GM18502 (cell line): ENCODE measurements at regions not wholly inside any gene's neighbourhood (a gene's known extent, or its start where the extent isn't known, plus 50 kb on each side); places are given as distances from the start of the nearest gene placed in this dataset.
"Not testable (repeated sequence)": the region's sequence is repeated elsewhere in the genome, so short reads cannot be mapped to it uniquely, and the experiment has no call there.

Experiments
- ATAC-seq: cut with Tn5 transposase; IDR thresholded peaks from one replicate; pipeline ENCODE4 v1.9.1; 2021; ENCODE audit warnings: mild to moderate bottlenecking; ENCODE audit not compliant: unreplicated experiment, poor library complexity

DNA sequence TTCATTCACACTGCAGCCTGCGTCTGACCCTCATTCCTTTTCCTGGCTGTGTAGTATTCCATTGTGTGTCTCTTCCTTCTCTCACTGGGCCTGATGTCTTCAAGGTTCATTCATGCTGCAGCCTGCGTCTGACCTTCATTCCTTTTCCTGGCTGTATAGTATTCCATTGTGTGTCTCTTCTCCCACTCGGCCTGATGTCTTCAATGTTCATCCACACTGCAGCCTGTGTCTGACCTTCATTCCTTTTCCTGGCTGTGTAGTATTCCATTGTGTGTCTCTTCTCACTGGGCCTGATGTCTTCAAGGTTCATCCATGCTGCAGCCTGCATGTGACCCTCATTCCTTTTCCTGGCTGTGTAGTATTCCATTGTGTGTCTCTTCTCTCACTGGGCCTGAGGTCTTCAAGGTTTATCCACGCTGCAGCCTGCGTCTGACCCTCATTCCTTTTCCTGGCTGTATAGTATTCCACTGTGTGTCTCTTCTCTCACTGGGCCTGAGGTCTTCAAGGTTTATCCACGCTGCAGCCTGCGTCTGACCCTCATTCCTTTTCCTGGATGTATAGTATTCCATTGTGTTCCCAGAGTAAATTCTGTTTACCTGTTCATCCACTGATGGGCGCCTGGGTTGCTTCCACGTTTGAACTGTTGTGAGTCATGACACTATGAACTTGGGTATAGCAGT, 191.0 kb downstream of the CRLF2 start:
- not testable (repeated sequence) for ATAC-seq

GRCh38 chrX:1020634-1021166, 191.7 kb downstream of the CRLF2 start:
- ATAC-seq = no peak

- not testable (repeated sequence) for ATAC-seq
Measured at GRCh38 chrX:1016926-1017325, 195.5 kb downstream of the CRLF2 start.

GRCh38 chrX:1016281-1016680, 196.2 kb downstream of the CRLF2 start:
- not testable (repeated sequence) for ATAC-seq

- ATAC-seq = no peak
Measured at GRCh38 chrX:1012678-1013300, 199.7 kb downstream of the CRLF2 start.

- ATAC-seq = no peak
Measured at GRCh38 chrX:1011691-1012283, 200.7 kb downstream of the CRLF2 start.

GRCh38 chrX:1009771-1010170, 202.7 kb downstream of the CRLF2 start:
- no peak for ATAC-seq

DNA sequence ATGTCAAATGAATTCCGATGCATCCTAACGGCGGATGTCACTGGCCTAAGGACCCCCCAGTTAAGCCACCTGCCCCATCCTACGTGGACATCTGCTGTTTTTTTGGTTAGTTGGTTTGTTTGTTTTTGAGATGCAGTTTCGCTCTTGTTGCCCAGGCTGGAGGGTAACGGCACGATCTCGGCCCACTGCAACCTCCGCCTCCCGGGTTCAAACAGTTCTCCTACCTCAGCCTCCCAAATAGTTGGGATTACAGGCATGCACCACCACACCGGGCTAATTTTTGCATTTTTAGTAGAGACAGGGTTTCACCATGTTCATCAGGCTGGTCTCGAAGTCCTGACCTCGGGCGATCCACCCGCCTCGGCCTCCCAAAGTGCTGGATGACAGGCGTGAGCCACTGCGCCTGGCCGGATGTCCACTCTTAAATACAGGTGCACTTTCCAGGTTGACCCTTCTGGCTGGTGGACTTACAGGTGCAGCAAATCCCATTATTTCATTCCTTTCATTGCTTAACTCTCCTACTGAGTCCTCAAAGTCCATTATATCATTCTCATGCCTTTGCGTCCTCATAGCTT, 206.2 kb downstream of the CRLF2 start:
- ATAC-seq = no peak

GRCh38 chrX:1002611-1003010, 209.8 kb downstream of the CRLF2 start:
- ATAC-seq = no peak

DNA sequence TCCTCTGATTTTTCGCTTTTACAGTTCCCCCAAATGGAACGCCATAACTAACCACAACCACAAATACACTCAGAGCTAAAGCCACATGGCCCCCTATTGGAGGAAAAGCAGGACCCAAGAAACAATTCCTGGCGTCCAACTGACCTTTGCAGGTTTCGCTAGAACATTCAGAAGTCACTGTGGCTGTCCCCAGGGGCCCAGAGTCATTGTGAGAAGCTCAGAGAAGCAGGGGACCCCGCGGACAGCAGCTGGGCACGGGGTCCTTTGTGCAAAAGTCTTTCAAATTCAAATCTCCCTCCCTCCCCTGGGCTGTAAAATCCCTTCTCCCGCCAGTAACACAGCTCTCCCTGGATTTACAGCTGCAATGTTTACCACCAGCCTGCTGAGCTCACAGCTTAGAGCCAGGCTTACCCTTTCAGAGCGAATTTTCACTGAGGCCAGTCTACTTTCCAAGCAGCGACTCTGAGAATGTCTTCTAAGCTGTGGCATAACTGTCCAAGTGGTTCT, 214.8 kb downstream of the CRLF2 start:
- peak; percentile 55 for ATAC-seq

DNA sequence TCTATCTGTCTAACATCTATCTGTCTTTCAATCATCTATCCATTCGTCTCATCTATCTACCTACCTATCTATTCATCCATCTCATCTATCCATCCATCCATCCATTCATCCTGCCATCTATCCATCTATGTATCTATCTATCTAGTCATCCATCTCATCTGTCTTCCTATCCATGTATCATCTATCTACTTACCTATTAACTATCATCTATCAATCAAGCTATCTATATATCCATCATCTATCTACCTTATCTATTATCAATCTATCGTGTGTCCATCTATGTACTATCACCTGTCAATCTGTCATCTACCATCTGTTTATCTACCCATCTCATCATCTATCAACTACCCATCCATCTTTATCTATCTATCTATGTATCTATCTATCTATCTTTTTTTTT, 217.7 kb downstream of the CRLF2 start:
- ATAC-seq = no peak

DNA sequence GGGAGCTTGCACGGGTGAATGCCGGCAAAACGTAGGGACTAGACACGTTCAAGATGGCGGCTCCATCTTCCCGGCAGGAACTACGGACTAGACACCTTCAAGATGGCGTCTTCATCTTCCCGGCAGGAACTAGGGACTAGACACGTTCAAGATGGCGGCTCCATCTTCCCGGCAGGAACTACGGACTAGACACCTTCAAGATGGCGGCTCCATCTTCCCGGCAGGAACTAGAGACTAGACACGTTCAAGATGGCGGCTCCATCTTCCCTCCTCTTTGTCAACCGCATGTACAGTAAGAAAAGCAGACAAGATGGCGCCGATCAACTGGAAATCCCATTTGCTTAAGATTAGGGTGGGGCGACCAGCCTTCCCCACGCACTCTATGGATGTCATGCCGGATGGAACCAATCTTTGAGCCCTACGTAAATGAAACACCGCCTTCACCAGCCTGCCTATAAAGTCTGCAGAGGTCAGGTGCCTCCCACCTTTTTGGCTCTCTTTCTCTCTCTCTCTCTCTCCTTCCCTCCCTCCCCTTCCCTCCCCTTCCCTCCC, 222.4 kb downstream of the CRLF2 start:
- peak; percentile 99 for ATAC-seq

GRCh38 chrX:988530-988929, 223.9 kb downstream of the CRLF2 start:
- not testable (repeated sequence) for ATAC-seq

GRCh38 chrX:981791-982626, 230.4 kb downstream of the CRLF2 start:
- ATAC-seq = no peak

- ATAC-seq = no peak
Measured at GRCh38 chrX:980587-981235, 231.7 kb downstream of the CRLF2 start.

GRCh38 chrX:979127-979526, 233.3 kb downstream of the CRLF2 start:
- ATAC-seq = not testable (repeated sequence)

GRCh38 chrX:973010-973632, 239.3 kb downstream of the CRLF2 start:
- ATAC-seq = no peak

DNA sequence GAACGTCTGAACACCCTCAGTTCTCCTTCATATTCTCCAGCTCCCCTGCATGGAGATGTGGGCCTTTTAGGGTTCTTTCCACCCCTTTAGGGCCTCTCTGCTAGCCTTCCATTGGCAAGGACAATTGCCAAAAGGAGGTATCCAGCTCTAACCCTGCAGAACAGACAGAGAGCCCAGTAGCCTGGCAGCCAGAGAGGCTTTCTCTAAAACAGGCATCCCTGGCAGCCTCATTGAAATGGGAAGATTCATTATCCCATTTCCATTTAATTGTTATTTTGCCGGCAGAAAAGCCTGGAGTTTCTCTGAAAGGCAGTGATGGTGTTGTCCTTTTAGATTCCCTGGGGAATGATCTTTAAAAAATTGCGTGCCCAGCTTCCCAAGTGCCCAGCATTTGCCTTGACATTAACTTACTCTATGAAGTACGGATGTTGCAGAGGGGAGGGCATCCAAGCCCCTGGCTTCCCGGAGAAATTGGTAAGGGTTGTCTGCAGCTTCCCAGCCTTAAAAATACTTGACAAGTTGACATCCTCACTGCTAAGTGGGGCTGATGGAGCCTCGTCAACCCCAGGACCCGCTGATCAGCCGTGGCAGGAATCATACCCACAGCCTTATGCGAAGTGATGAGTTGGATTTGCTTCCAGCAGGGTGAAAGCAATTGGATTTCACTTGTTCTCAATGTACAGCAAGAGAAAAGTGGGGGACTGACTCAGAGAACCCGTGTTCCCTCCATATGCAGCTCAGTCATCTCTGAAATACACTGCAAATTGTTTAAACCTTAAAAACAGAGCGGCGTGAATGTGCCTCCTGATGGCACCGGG, 244.1 kb downstream of the CRLF2 start:
- ATAC-seq = no peak
